ENCODE measurements at regions not wholly inside any gene's neighbourhood (a gene's known extent, or its start where the extent isn't known, plus 50 kb on each side); places are given as distances from the start of the nearest gene placed in this dataset.
A peak's percentile ranks its signal among the peaks of the same experiment; 100 is the strongest.

DNA sequence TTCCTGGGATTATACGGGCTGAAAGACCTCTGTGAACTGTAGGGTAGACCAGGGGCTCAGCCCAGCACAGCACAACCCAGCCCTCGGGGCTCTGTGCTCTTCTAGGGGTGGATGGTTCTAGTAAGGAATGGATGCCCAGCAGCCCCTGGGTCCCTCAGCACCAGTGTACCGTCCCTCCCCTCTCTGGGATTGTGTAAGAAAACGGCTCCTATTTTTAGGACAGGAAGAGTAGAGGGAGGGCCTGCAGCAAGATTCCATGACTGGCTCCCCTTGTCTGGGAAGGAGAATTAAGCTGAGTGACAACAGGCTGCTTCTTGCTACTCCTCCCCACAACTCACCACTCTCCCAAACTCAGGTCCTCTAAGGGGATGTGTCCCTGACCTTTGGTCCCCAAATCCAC, 270.8 kb upstream of the TOPAZ1 start:
- intact Hi-C loops (cut with DNase I): no loop called here
- Histone ChIP-seq H3K27ac (no peak overlapping the region), H3K4me3 (no peak overlapping the region), H3K9me3 (no peaks in the 10 kb centered on the region), H3K27me3 (peaks cover 6% of the 10 kb centered on the region), H3K4me1 (no peaks in the 10 kb centered on the region), H3K36me3 (no peaks in the 10 kb centered on the region)
- DNase-seq: no peak
- TF ChIP-seq, protein P1, sequence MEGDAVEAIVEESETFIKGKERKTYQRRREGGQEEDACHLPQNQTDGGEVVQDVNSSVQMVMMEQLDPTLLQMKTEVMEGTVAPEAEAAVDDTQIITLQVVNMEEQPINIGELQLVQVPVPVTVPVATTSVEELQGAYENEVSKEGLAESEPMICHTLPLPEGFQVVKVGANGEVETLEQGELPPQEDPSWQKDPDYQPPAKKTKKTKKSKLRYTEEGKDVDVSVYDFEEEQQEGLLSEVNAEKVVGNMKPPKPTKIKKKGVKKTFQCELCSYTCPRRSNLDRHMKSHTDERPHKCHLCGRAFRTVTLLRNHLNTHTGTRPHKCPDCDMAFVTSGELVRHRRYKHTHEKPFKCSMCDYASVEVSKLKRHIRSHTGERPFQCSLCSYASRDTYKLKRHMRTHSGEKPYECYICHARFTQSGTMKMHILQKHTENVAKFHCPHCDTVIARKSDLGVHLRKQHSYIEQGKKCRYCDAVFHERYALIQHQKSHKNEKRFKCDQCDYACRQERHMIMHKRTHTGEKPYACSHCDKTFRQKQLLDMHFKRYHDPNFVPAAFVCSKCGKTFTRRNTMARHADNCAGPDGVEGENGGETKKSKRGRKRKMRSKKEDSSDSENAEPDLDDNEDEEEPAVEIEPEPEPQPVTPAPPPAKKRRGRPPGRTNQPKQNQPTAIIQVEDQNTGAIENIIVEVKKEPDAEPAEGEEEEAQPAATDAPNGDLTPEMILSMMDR (IDR thresholded peaks at IDR 0.05): no peak
- no peak for ATAC-seq

DNA sequence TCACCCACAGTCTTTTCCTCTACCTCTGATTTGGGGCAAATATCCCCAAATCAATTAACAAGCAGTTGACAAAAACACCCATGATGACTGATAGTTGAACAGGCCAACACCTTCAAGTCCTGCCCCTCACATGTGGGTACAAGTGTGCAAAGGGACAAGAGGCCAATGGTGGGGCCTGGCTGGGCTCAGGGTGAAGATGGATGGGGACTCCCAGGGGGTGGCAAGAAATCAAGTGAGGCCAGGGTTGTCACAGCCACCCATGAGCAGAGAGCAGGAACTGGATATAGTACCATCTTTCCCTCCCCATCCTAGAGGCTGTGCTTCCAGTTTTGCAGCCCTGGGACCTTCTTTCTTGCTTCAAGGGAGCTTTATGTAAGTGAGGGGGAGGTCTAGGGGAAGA, 270.2 kb upstream of the TOPAZ1 start:
- TF ChIP-seq, protein P1 (IDR thresholded peaks at IDR 0.05): no peak
- no peak for ATAC-seq
- no peaks in the 10 kb centered on the region for H3K9me3 ChIP-seq
- no peaks in the 10 kb centered on the region for H3K36me3 ChIP-seq
- intact Hi-C loops (cut with DNase I): no loop called here
- no peak overlapping the region for H3K27ac ChIP-seq
- peaks cover 6% of the 10 kb centered on the region for H3K27me3 ChIP-seq
- DNase-seq: no peak
- H3K4me3 ChIP-seq: no peak overlapping the region
- H3K4me1 ChIP-seq: no peaks in the 10 kb centered on the region

DNA sequence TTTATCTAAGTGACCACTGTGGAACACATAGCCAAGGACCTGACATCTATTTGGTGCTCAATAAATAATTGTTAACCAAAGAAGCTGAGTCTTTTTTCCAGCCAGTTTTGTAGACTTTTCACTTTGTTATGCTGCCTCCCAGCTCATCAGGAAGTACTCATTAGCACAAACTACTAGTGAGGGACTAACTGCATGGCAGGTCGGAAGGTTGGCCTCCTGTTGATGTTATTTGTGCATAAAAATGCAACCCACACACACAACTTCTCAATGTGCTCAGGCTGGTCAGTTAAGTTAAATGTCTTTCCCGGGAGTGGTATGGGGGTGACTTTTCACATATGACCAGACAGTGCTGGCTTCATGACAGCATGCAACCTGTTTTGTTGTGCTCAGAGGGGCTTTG, 263.0 kb upstream of the TOPAZ1 start:
- intact Hi-C loops (cut with DNase I): no loop called here
- H3K27me3 ChIP-seq: no peaks in the 10 kb centered on the region
- ATAC-seq (no peak), DNase-seq (no peak)
- H3K4me1 ChIP-seq: no peaks in the 10 kb centered on the region
- no peak overlapping the region for H3K4me3 ChIP-seq
- H3K36me3 ChIP-seq: no peaks in the 10 kb centered on the region
- no peak overlapping the region for H3K27ac ChIP-seq
- no peaks in the 10 kb centered on the region for H3K9me3 ChIP-seq
- TF ChIP-seq, protein P1 (IDR thresholded peaks at IDR 0.05): no peak

DNA sequence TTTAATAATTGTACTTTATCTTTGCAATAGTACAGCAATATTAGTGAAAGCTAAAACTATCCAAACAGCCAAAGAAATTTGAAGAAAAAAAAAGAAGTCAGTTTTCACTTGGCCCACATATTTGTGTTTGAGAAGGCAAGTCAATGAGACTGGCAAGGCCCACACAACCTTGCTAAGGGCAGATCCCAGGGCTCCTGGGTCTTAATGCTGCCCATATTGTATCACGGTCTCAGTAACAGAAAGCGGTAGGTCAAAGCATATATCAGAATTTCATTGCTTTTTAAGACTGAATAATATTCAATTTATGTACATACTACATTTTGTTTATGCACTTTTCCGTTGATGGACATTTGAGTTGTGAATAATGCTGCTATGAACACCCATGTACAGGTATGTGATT, 262.0 kb upstream of the TOPAZ1 start:
- ATAC-seq (no peak), DNase-seq (no peak)
- TF ChIP-seq, protein P1 (IDR thresholded peaks at IDR 0.05): no peak
- Histone ChIP-seq H3K36me3 (no peaks in the 10 kb centered on the region), H3K4me1 (no peaks in the 10 kb centered on the region), H3K27ac (no peak overlapping the region), H3K9me3 (no peaks in the 10 kb centered on the region), H3K4me3 (no peak overlapping the region), H3K27me3 (no peaks in the 10 kb centered on the region)
- intact Hi-C loops (cut with DNase I): no loop called here

DNA sequence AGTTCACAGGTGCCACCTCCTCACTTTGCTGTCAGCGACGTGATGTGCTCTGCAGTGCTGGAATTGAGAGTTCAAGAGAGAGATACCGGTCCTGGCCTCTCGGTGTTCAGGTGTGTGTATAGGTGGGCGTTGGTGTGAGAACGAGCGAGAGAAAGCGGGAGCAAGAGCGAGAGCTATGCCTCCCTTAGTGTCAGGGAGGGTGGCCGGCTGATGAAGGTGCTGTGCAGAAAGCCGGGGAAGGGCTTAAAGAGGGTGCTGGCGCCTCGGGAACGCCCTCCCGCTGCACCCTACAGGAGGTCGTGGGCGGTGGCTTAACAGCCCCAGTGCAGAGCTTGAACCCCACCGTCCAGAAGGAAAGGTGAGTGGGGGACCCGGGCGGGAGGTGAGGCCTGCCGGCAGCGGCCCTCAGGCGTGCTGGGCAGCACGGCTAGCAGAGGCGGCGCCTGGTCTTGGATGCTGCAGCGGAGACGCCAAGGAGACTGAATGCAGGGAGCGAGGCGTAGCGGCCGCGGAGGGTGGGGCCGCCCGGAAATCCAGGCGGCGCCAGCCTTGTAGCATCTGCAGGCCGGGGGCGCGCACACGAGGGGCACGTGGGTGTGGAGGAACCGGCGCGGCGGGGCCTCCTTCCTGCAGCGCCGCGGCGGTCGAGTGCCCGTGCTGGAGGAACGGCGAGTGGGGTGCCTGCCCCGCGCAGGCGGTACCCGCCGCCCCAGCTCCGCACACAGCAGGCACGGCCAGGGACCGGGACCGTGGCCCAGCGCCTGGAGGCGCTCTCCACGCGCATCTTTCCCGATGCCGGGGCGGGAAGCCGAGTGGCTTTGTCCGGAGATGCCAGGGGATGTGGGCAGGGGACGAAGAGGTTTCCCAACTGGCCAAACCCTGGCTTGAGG, 246.8 kb upstream of the TOPAZ1 start:
- Histone ChIP-seq H3K4me3 (peak overlapping the region; percentile 23), H3K27me3 (peaks cover 93% of the 10 kb centered on the region), H3K9me3 (no peaks in the 10 kb centered on the region), H3K36me3 (no peaks in the 10 kb centered on the region), H3K27ac (no peak overlapping the region), H3K4me1 (peaks cover 43% of the 10 kb centered on the region)
- TF ChIP-seq, protein P1 (IDR thresholded peaks at IDR 0.05): peak; percentile 5
- DNase-seq: no peak
- ATAC-seq: peak; percentile 47
- intact Hi-C loops (cut with DNase I): no loop called here
